H1 (cell line): ENCODE measurements at regions not wholly inside any gene's neighbourhood (a gene's known extent, or its start where the extent isn't known, plus 50 kb on each side); places are given as distances from the start of the nearest gene placed in this dataset.

ENCODE experiments used
- CEBPB ChIP-seq: IDR thresholded peaks from 2 replicates; pipeline ENCODE4 v1.6.1; 2012; ENCODE audit warnings: low read depth, low read length
- HDAC2 ChIP-seq, 2 experiments: fragments of 300-600 bp in 1 of 2; sonication (generic) in 1 of 2; IDR thresholded peaks; 2 replicates each; pipeline ENCODE4 v1.6.1; 2011 to 2012; ENCODE audit warnings: low read depth in 2 of 2, low read length in 2 of 2, mild to moderate bottlenecking in 2 of 2, moderate library complexity in 2 of 2, borderline replicate concordance in 1 of 2, inconsistent platforms in 1 of 2
- HDAC6 ChIP-seq: IDR thresholded peaks from one replicate; pipeline ENCODE4 v1.7.1; 2012; ENCODE audit warnings: low read depth, mild to moderate bottlenecking, inconsistent platforms, low read length, moderate library complexity
- KDM5A ChIP-seq: fragments of 200-600 bp; IDR thresholded peaks from 2 replicates; pipeline ENCODE4 v1.7.1; 2012; ENCODE audit warnings: mild to moderate bottlenecking, low read length, inconsistent platforms, mixed read lengths
- PHF8 ChIP-seq: fragments of 200-600 bp; sonication (generic); conservative IDR thresholded peaks from 2 replicates; pipeline ENCODE4 v1.7.1; 2012; ENCODE audit warnings: low read depth, mild to moderate bottlenecking, inconsistent platforms, low read length, moderate library complexity
- SP1 ChIP-seq: IDR thresholded peaks from 2 replicates; pipeline ENCODE4 v1.6.1; 2011; ENCODE audit warnings: low read depth, low read length
- YY1 ChIP-seq: IDR thresholded peaks from 2 replicates; pipeline ENCODE4 v1.6.1; 2011; ENCODE audit warnings: low read depth, mild to moderate bottlenecking, low read length
- ZNF274 ChIP-seq: IDR thresholded peaks from 2 replicates; pipeline ENCODE4 v1.7.0; 2012; ENCODE audit warnings: low read length, borderline replicate concordance; ENCODE audit errors: extremely low read depth

- TF ChIP-seq HDAC2 (IDR thresholded peaks at IDR 0.05; ENCODE audit: borderline replicate concordance in 1 of 2, low read depth in 2 of 2, low read length in 2 of 2) (no peak), HDAC6 (no peak), ZNF274 (no peak), SP1 (no peak), YY1 (no peak), PHF8 (no peak), KDM5A (no peak), CEBPB (no peak)
Observed at GRCh38 chr6:93915961-93916360, 496.6 kb upstream of the EPHA7 start (continued).
